ENCODE measurements at regions not wholly inside any gene's neighbourhood (a gene's known extent, or its start where the extent isn't known, plus 50 kb on each side); places are given as distances from the start of the nearest gene placed in this dataset.

DNA sequence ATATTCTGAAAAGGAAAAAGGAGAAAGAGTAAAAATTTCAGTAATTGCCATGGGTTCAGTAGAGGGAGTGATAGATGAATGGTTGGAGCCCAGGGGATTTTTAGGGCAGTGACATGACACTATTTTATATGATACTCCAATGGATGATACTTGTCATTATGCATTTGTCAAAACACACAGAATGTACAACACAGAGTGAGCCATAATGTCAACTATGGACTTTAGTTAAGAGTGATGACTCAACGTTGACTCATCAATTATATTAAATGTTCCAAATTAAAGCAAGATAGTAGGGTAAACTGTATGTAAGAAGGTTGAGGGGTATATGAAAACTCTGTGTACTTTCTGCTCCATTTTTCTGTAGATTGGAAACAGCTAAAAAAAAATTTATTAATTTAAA lies 586.4 kb downstream of the TAF11L14 start (continued):
- TF ChIP-seq MBNL3 (CRISPR knock-in tag; conservative IDR thresholded peaks at IDR 0.05), result no peak

- ATAC-seq (no peak), FAIRE-seq (no peak), DNase-seq (ENCODE audit: low spot score) (no peak)
- H3K27me3 ChIP-seq (ENCODE audit: control insufficient read depth in 1 of 2, insufficient read depth in 2 of 2, low read length in 2 of 2), result no peaks in the 10 kb centered on the region
- H2AFZ ChIP-seq (ENCODE audit: low read length), result no peak overlapping the region
- no peaks in the 10 kb centered on the region for H3K79me2 ChIP-seq (ENCODE audit: insufficient read depth, low read length)
- H3K36me3 ChIP-seq (replicated peaks in 1 of 2; ENCODE audit: control insufficient read depth in 1 of 2, insufficient read depth in 2 of 2, low read length in 2 of 2), result no peaks in the 10 kb centered on the region
- BruUV-seq (replicated peaks), result no TSS peak
- no peak overlapping the region for H3K4me3 ChIP-seq (replicated peaks in 1 of 3; ENCODE audit: insufficient read depth in 1 of 3, low read depth in 2 of 3, low read length in 3 of 3)
- no peak overlapping the region for H3K27ac ChIP-seq (ENCODE audit: extremely low read length, insufficient read depth, low read length)
- in situ Hi-C loops (cut with HindIII; ENCODE audit: extremely low pct_ligation_motif_present, low pct_unique_long_range_greater_than_20kb) (no loop called here), intact Hi-C loops (cut with micrococcal nuclease; ENCODE audit: unreplicated experiment) (no loop called here)
- TF ChIP-seq, protein P1, sequence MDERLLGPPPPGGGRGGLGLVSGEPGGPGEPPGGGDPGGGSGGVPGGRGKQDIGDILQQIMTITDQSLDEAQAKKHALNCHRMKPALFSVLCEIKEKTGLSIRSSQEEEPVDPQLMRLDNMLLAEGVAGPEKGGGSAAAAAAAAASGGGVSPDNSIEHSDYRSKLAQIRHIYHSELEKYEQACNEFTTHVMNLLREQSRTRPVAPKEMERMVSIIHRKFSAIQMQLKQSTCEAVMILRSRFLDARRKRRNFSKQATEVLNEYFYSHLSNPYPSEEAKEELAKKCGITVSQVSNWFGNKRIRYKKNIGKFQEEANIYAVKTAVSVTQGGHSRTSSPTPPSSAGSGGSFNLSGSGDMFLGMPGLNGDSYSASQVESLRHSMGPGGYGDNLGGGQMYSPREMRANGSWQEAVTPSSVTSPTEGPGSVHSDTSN (CRISPR knock-in tag; IDR thresholded peaks at IDR 0.05), result no peak
- TF ChIP-seq EP300 (IDR thresholded peaks at IDR 0.05; ENCODE audit: low read depth in 2 of 2, low read length in 2 of 2) (no peak), EP300 (CRISPR knock-in tag; IDR thresholded peaks at IDR 0.05; ENCODE audit: borderline replicate concordance) (no peak), ZNF333 (CRISPR knock-in tag; IDR thresholded peaks at IDR 0.05; ENCODE audit: borderline replicate concordance) (no peak), SRF (IDR thresholded peaks at IDR 0.05; ENCODE audit: low read depth, low read length) (no peak), MED1 (CRISPR knock-in tag; IDR thresholded peaks at IDR 0.05) (no peak), SAP130 (CRISPR knock-in tag; IDR thresholded peaks at IDR 0.05; ENCODE audit: low read depth) (no peak), SRY (CRISPR knock-in tag; IDR thresholded peaks at IDR 0.05) (no peak), ELK4 (CRISPR knock-in tag; IDR thresholded peaks at IDR 0.05; ENCODE audit: borderline replicate concordance) (no peak)
- POLR2A ChIA-PET, result no interaction called here
- CTCF ChIA-PET (ENCODE audit: low intra/inter-chr PET ratio, low total read pairs), result no interaction called here
- peaks cover 77% of the 10 kb centered on the region for H3K9me3 ChIP-seq (ENCODE audit: low read length)
- H3K4me2 ChIP-seq (ENCODE audit: low read depth, low read length), result no peak overlapping the region
- no peak overlapping the region for H3K9ac ChIP-seq (ENCODE audit: insufficient read depth, low read depth, low read length)
- H4K20me1 ChIP-seq (ENCODE audit: insufficient read depth, low read length), result no peaks in the 10 kb centered on the region
- no peaks in the 10 kb centered on the region for H3K4me1 ChIP-seq (ENCODE audit: insufficient read depth, low read length)
These were observed 602.1 kb downstream of the TAF11L14 start for GRCh38 chr5:18236386-18236785.

Data from HepG2 (cell line).